GM19452 (cell line): ENCODE measurements at regions not wholly inside any gene's neighbourhood (a gene's known extent, or its start where the extent isn't known, plus 50 kb on each side); places are given as distances from the start of the nearest gene placed in this dataset.
"Not testable (repeated sequence)": the region's sequence is repeated elsewhere in the genome, so short reads cannot be mapped to it uniquely, and the experiment has no call there.

Experiments used
- ATAC-seq: cut with Tn5 transposase; IDR thresholded peaks from one replicate; pipeline ENCODE4 v1.9.1; 2021; ENCODE audit not compliant: unreplicated experiment

GRCh38 chr5:36778336-36778735 lies 98.2 kb upstream of the NIPBL start:
- ATAC-seq: no peak

- not testable (repeated sequence) for ATAC-seq
These were observed 94.0 kb upstream of the NIPBL start for GRCh38 chr5:36782612-36783011.

DNA sequence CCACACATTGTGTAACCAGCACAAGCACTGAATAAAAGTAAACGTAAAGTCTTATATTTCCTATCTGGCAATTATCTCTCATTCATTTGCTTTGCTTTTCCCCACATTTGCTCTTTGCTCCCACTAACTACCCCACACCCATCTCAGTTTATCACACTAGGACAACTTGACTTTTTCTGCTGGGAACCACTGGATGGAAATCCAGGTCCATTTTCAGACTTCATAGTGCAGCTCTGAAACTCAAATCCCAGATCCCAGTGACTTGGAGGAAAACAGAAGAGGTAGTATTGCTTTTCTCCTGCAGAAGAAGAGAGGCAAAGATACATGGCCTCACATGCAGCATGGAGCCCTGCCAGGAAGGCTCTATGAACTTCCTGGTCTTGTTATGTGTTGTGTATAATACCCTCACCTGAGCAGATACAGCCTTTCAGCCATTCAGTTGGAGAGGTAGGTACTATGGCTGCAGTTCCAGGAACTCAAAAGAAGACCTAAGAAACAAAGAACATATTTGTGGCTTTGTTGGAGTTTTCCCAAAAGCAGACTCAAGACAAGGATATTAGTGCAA lies 90.0 kb upstream of the NIPBL start:
- no peak for ATAC-seq

- ATAC-seq: no peak
These were observed 89.0 kb upstream of the NIPBL start for GRCh38 chr5:36787365-36788093.

DNA sequence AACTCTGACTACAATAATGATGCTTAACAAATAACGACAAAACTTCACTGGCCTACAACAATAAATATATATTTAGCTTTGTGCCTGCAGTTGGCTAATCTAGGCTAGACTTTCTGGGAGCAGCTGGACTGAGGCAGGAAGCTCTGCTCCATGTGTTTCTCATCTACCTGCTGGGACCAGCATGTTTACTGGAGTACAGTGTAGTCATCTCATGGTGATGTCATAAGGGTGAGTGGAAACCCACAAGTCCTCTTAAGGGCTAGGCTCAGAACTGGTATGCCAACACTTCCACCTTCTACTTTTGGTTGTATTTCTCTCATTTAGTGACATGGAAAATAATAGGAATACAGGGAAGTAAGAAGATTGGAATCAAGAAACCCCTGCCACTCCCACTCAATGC lies 85.7 kb upstream of the NIPBL start:
- no peak for ATAC-seq

- no peak for ATAC-seq
These were observed 83.9 kb upstream of the NIPBL start for GRCh38 chr5:36792560-36793180.

GRCh38 chr5:36795366-36795765 lies 81.2 kb upstream of the NIPBL start:
- no peak for ATAC-seq

DNA sequence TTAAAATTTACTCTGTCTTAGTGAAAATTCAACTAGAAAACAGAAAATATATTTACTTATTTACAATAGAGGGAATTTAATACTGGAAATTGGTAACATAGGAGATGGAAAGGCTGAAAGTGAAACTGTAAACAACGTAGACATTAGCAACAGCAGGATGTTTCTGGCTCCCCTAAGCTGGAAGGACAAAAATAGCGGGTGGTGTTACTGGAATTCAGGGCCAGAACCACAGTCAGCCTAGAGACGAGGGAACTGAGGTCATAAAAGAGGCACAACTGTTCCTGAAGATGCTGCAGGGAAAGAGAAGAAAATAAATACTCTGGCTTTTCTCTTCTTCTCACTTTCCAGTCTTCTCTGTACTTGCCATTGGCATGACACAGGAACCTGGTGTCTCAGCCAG lies 80.4 kb upstream of the NIPBL start:
- ATAC-seq: no peak

GRCh38 chr5:36801523-36801922 lies 75.0 kb upstream of the NIPBL start:
- ATAC-seq: no peak

- no peak for ATAC-seq
These were observed 74.4 kb upstream of the NIPBL start for GRCh38 chr5:36802187-36802586.

DNA sequence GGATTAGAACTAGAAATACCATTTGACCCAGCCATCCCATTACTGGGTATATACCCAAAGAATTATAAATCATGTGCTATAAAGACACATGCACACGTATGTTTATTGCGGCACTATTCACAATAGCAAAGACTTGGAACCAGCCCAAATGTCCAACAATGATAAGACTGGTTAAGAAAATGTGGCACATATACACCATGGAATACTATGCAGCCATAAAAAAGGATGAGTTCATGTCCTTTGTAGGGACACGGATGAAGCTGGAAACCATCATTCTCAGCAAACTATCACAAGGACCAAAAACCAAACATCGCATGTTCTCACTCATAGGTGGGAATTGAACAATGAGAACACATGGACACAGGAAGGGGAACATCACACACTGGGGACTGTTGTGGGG lies 63.3 kb upstream of the NIPBL start:
- not testable (repeated sequence) for ATAC-seq

DNA sequence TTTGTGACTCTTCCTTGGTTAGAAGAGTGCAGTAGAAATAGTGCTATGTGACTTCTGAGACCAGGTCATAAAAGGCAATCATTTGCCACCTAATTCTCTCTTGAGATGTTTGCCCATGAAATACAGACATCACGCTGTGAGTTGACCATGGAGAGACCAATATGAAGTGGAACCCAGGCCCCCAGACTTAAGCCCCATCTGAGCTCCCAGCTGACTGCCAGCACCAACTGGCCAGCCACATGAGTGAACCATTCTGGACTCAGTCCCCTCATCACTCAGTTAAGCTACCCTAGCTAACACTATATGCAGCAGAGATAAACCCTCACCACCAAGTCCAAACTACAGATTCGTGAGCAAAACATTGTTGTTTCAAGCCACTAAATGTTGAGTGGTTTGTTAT lies 60.7 kb upstream of the NIPBL start:
- no peak for ATAC-seq

DNA sequence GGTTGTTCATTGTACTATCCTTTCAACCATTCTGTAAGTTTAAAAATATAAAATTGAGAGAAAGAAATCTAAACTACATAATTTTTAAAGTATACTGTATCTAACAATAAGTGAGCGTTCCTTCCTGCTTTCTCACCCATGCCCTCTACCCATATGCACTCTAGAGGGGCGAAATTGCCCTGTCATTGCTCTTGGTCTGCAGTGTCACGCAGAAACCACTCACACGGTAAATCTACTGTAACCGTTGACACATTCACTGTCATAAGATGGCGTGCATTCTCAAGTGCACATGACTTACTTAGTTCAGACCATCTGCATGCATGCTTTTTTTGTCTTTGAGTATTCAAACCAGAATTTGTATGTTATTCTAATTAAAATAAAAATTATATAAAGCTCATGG lies 55.7 kb upstream of the NIPBL start:
- no peak for ATAC-seq

DNA sequence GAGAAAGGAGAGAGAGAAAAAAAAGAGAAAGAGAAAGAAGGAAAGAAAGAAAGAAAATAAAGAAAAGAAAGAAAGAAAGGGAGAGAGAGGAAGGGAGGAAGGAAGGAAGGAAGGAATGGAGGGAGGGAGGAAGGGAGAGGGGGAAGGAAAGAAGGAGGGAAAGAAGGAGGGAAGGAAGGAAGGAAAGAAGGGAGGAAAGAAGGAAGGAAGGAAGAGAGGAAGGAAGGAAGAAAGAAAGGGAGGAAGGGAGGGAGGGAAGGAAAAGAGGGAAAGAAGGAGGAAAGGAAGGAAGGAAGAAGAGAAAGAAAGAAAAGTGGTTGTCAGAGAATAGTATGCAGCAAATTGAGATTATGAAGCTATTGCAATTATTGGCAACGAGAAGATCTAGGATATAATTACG lies 49.9 kb upstream of the NIPBL start:
- ATAC-seq: no peak
